DOHH2 (cell line): ENCODE measurements at regions not wholly inside any gene's neighbourhood (a gene's known extent, or its start where the extent isn't known, plus 50 kb on each side); places are given as distances from the start of the nearest gene placed in this dataset.

Source experiments
- H3F3A ChIP-seq: fragments of 200-600 bp; sonication (generic), shearing (Covaris generic); 2 replicates; pipeline ENCODE4 v1.6.0; 2016; ENCODE audit warnings: antibody characterized with exemption, mild to moderate bottlenecking; ENCODE audit not compliant: control insufficient read depth, insufficient read depth
- H3K27ac ChIP-seq: fragments of 200-600 bp; sonication (generic); 2 replicates; pipeline ENCODE4 v1.5.1; 2014; ENCODE audit warnings: low read depth, mild to moderate bottlenecking, low read length, moderate library complexity
- H3K27me3 ChIP-seq: fragments of 200-600 bp; sonication (generic); 2 replicates; pipeline ENCODE4 v1.6.1; 2014; ENCODE audit warnings: mild to moderate bottlenecking, low read length, mixed read lengths; ENCODE audit not compliant: control insufficient read depth
- H3K36me3 ChIP-seq: fragments of 200-600 bp; sonication (generic); 2 replicates; pipeline ENCODE4 v1.6.1; 2014; ENCODE audit warnings: mild to moderate bottlenecking, low read length, moderate library complexity, mixed read lengths; ENCODE audit not compliant: control insufficient read depth
- H3K4me1 ChIP-seq: fragments of 200-600 bp; sonication (generic); 2 replicates; pipeline ENCODE4 v1.6.1; 2014; ENCODE audit warnings: mild to moderate bottlenecking, low read length, mixed read lengths; ENCODE audit not compliant: control insufficient read depth
- H3K4me2 ChIP-seq: fragments of 200-600 bp; sonication (generic); 2 replicates; pipeline ENCODE4 v1.6.0; 2014; ENCODE audit warnings: mild to moderate bottlenecking, low read length, moderate library complexity
- H3K4me3 ChIP-seq: fragments of 200-600 bp; sonication (generic); 2 replicates; pipeline ENCODE4 v1.5.1; 2014; ENCODE audit warnings: mild to moderate bottlenecking, low read length, mixed read lengths
- H3K79me2 ChIP-seq: fragments of 200-600 bp; sonication (generic); 2 replicates; pipeline ENCODE4 v1.6.1; 2014; ENCODE audit warnings: mild to moderate bottlenecking, low read length, mixed read lengths; ENCODE audit not compliant: control insufficient read depth
- H3K9me2 ChIP-seq: fragments of 200-600 bp; sonication (generic); replicated peaks from 2 replicates; pipeline ENCODE4 v1.6.1; 2014; ENCODE audit warnings: mild to moderate bottlenecking, low read length, mixed read lengths; ENCODE audit not compliant: control insufficient read depth
- H3K9me3 ChIP-seq: fragments of 200-600 bp; sonication (generic); 2 replicates; pipeline ENCODE4 v1.6.1; 2014; ENCODE audit warnings: antibody characterized with exemption, low read length, mixed read lengths; ENCODE audit not compliant: control insufficient read depth, insufficient read depth
- H4K20me1 ChIP-seq: fragments of 200-600 bp; sonication (generic); 2 replicates; pipeline ENCODE4 v1.6.0; 2014; ENCODE audit warnings: low read depth, mild to moderate bottlenecking, antibody characterized with exemption, low read length, moderate library complexity; ENCODE audit not compliant: control insufficient read depth, insufficient read depth
- EZH2phosphoT487 ChIP-seq: fragments of 200-600 bp; sonication (generic); IDR thresholded peaks from 2 replicates; pipeline ENCODE4 v1.6.1; 2017; ENCODE audit warnings: borderline replicate concordance, mild to moderate bottlenecking, antibody characterized with exemption, low read length, moderate library complexity, mixed read lengths
- TF ChIP-seq, protein P1 (sequence below): fragments of 200-600 bp; sonication (generic); IDR thresholded peaks from one replicate; pipeline ENCODE4 v1.5.1; 2014; ENCODE audit warnings: antibody characterized with exemption, mild to moderate bottlenecking, low read depth, low read length; ENCODE audit not compliant: poor library complexity, severe bottlenecking

DNA sequence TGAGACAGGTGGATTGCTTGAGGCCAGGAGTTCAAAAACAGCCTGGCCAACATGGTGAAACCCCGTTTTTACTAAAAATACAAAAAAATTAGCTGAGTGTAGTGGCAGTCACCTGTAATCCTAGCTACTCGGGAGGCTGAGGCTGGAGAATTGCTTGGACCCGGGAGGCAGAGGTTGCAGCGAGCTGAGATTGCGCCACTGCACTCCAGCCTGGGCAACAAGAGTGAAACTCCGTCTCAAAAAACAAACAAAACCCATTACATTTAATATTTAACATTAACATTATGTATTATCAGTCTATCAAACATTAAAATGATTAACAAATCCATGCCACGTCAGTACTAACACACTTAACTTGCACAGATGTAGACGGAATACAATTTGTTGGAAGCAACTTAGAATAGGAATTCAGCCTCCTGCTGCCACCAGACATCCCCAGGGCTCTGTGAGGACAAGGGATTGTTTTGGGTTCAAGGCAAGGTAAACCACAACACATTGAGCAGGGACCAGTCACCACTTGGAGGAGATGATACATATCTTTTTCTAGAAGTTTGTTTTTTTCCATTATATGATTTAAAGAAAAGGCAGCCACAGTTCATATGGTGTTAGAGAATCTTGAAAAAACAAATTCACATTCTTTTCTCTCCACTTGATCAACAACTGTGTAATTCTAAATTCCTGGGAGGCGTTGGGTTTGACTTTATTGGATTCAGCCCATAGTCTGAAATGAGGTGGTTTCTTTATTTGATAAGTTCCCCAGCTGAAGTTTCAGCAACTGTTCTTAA is 104.1 kb upstream of the BASP1 start:
- no peak overlapping the region for H3K27ac ChIP-seq
- no peak overlapping the region for H3K4me2 ChIP-seq
- no peaks in the 10 kb centered on the region for H3K27me3 ChIP-seq
- no peaks in the 10 kb centered on the region for H4K20me1 ChIP-seq
- no peaks in the 10 kb centered on the region for H3K36me3 ChIP-seq
- no peak for TF ChIP-seq EZH2phosphoT487
- TF ChIP-seq, protein P1, sequence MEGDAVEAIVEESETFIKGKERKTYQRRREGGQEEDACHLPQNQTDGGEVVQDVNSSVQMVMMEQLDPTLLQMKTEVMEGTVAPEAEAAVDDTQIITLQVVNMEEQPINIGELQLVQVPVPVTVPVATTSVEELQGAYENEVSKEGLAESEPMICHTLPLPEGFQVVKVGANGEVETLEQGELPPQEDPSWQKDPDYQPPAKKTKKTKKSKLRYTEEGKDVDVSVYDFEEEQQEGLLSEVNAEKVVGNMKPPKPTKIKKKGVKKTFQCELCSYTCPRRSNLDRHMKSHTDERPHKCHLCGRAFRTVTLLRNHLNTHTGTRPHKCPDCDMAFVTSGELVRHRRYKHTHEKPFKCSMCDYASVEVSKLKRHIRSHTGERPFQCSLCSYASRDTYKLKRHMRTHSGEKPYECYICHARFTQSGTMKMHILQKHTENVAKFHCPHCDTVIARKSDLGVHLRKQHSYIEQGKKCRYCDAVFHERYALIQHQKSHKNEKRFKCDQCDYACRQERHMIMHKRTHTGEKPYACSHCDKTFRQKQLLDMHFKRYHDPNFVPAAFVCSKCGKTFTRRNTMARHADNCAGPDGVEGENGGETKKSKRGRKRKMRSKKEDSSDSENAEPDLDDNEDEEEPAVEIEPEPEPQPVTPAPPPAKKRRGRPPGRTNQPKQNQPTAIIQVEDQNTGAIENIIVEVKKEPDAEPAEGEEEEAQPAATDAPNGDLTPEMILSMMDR: no peak
- no peaks in the 10 kb centered on the region for H3K79me2 ChIP-seq
- no peak overlapping the region for H3K4me3 ChIP-seq
- H3F3A ChIP-seq: peaks cover 7% of the 10 kb centered on the region
- H3K9me3 ChIP-seq: no peaks in the 10 kb centered on the region
- H3K9me2 ChIP-seq: no peaks in the 10 kb centered on the region
- H3K4me1 ChIP-seq: peaks cover 35% of the 10 kb centered on the region

GRCh38 chr5:17114233-17114632 is 103.2 kb upstream of the BASP1 start:
- Histone ChIP-seq H3K27me3 (no peaks in the 10 kb centered on the region), H3K4me3 (no peak overlapping the region), H3K9me2 (no peaks in the 10 kb centered on the region), H3K79me2 (no peaks in the 10 kb centered on the region), H3K36me3 (no peaks in the 10 kb centered on the region), H3K4me2 (no peak overlapping the region), H3K9me3 (no peaks in the 10 kb centered on the region), H3K4me1 (peaks cover 36% of the 10 kb centered on the region), H3F3A (peaks cover 7% of the 10 kb centered on the region), H4K20me1 (no peaks in the 10 kb centered on the region), H3K27ac (no peak overlapping the region)
- TF ChIP-seq, protein P1: no peak
- TF ChIP-seq EZH2phosphoT487: no peak

DNA sequence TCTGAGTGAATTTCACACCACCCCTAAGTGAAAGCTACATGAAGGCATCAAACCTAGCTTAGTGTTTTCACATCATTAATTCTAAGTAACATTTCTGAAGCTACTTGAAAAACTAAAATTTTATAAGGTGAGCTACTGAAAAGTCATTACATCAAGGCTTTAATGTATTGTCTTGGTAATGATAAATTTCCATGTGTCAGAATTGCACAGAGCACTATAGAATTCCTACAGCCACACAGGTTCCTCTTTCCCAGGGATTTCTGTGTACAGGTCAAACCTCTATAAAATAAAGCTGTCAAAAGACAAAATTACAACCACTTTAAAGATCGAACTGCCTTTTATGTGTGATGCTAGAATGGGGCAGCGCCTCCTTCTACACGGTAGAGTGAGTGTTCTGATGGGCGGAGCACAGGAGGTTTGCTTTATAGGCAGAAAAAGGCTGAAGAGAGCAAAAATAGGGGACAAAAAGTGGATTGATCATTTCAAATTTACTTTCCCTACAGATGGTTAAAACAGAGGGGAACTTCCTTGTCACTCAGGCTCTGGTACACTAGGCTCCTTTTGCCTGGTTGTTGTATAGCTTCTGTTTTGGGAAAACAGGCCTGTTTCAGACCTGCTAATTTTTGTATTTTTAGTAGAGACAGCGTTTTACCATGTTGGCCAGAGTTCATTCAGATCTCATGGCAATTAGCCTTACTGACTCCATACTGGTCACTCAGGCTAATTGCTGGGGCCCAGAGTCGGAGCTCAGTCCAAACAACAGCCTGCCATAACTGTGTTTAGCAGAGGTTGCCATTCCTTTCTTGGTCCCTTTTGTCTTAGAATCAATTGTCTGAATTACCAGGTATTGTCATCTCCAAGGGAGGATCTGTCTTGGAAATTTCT is 102.5 kb upstream of the BASP1 start:
- Histone ChIP-seq H3K4me3 (no peak overlapping the region), H3K4me1 (peaks cover 37% of the 10 kb centered on the region)
- no peak for TF ChIP-seq EZH2phosphoT487

GRCh38 chr5:17115855-17116254 is 101.6 kb upstream of the BASP1 start:
- H3F3A ChIP-seq: no peaks in the 10 kb centered on the region
- H3K4me2 ChIP-seq: no peak overlapping the region
- H4K20me1 ChIP-seq: no peaks in the 10 kb centered on the region
- no peaks in the 10 kb centered on the region for H3K9me3 ChIP-seq
- H3K4me1 ChIP-seq: peaks cover 32% of the 10 kb centered on the region
- TF ChIP-seq, protein P1: no peak
- no peak for TF ChIP-seq EZH2phosphoT487
- H3K27me3 ChIP-seq: no peaks in the 10 kb centered on the region
- H3K36me3 ChIP-seq: no peaks in the 10 kb centered on the region
- no peak overlapping the region for H3K27ac ChIP-seq
- no peak overlapping the region for H3K4me3 ChIP-seq
- no peaks in the 10 kb centered on the region for H3K9me2 ChIP-seq
- no peaks in the 10 kb centered on the region for H3K79me2 ChIP-seq

More for the DNA sequence above, 102.5 kb upstream of the BASP1 start:
- H3K27me3 ChIP-seq: no peaks in the 10 kb centered on the region
- no peak overlapping the region for H3K4me2 ChIP-seq
- no peak overlapping the region for H3K27ac ChIP-seq
- no peaks in the 10 kb centered on the region for H3K36me3 ChIP-seq
- no peaks in the 10 kb centered on the region for H3K79me2 ChIP-seq
- no peaks in the 10 kb centered on the region for H3K9me3 ChIP-seq
- H4K20me1 ChIP-seq: no peaks in the 10 kb centered on the region
- H3F3A ChIP-seq: peaks cover 5% of the 10 kb centered on the region
- no peaks in the 10 kb centered on the region for H3K9me2 ChIP-seq
